VCaP (cell line): ENCODE measurements at regions not wholly inside any gene's neighbourhood (a gene's known extent, or its start where the extent isn't known, plus 50 kb on each side); places are given as distances from the start of the nearest gene placed in this dataset.

Experiments used
- H3K27ac ChIP-seq: fragments of 450-650 bp; 2 replicates; pipeline ENCODE4 v1.5.1; 2017
- CTCF ChIP-seq: fragments of 450-650 bp; conservative IDR thresholded peaks from 2 replicates; pipeline ENCODE4 v1.5.1; 2017; ENCODE audit warnings: mild to moderate bottlenecking, moderate library complexity

- no peak overlapping the region for H3K27ac ChIP-seq
- no peak for TF ChIP-seq CTCF
These were observed 64.9 kb upstream of the SYT6 start for GRCh38 chr1:114218361-114219171.

GRCh38 chr1:114216431-114217173, 62.9 kb upstream of the SYT6 start:
- no peak for TF ChIP-seq CTCF

GRCh38 chr1:114215436-114215835, 61.8 kb upstream of the SYT6 start:
- H3K27ac ChIP-seq, result no peak overlapping the region
- peak; percentile 49 for TF ChIP-seq CTCF

More at GRCh38 chr1:114216431-114217173, 62.9 kb upstream of the SYT6 start:
- no peak overlapping the region for H3K27ac ChIP-seq

- TF ChIP-seq CTCF, result no peak
- H3K27ac ChIP-seq, result no peak overlapping the region
These were observed 60.3 kb upstream of the SYT6 start for GRCh38 chr1:114214016-114214415.

- no peak overlapping the region for H3K27ac ChIP-seq
- no peak for TF ChIP-seq CTCF
These were observed 56.3 kb upstream of the SYT6 start for GRCh38 chr1:114209971-114210370.

- no peak overlapping the region for H3K27ac ChIP-seq
- TF ChIP-seq CTCF, result no peak
These were observed 55.0 kb upstream of the SYT6 start for GRCh38 chr1:114208714-114209113.

- no peak for TF ChIP-seq CTCF
- no peak overlapping the region for H3K27ac ChIP-seq
These were observed 54.4 kb upstream of the SYT6 start for GRCh38 chr1:114208106-114208505.
